Esophagus muscularis mucosa (tissue), 3 donors: ENCODE measurements at regions not wholly inside any gene's neighbourhood (a gene's known extent, or its start where the extent isn't known, plus 50 kb on each side); places are given as distances from the start of the nearest gene placed in this dataset.

Source experiments
- CTCF ChIP-seq, 3 experiments: fragments of 200-600 bp in 2 of 3; fragments of 450-650 bp in 1 of 3; sonication (generic) in 2 of 3; IDR thresholded peaks; one replicate each; pipeline ENCODE4 v1.5.1; 2017 to 2019; ENCODE audit warnings: antibody characterized with exemption in 3 of 3, mild to moderate bottlenecking in 2 of 3, moderate library complexity in 1 of 3
- POLR2A ChIP-seq: fragments of 450-650 bp; IDR thresholded peaks from one replicate; pipeline ENCODE4 v1.6.1; 2017; ENCODE audit warnings: antibody characterized with exemption, moderate library complexity, mild to moderate bottlenecking, low read depth

GRCh38 chr5:52262844-52263243 is 524.9 kb upstream of the ITGA1 start:
- TF ChIP-seq CTCF (IDR thresholded peaks at IDR 0.05): no peak
- TF ChIP-seq POLR2A: no peak
